ENCODE measurements at regions not wholly inside any gene's neighbourhood (a gene's known extent, or its start where the extent isn't known, plus 50 kb on each side); places are given as distances from the start of the nearest gene placed in this dataset.

GRCh38 chr20:21820688-21821087 is 115.2 kb downstream of the PAX1 start:
- no peak for TF ChIP-seq POLR2A (IDR thresholded peaks at IDR 0.05)
- TF ChIP-seq CTCF (IDR thresholded peaks at IDR 0.05), result no peak
